Ureter (tissue), 1 donor: ENCODE measurements at regions not wholly inside any gene's neighbourhood (a gene's known extent, or its start where the extent isn't known, plus 50 kb on each side); places are given as distances from the start of the nearest gene placed in this dataset.

Experiments used
- DNase-seq: peaks from one replicate; pipeline ENCODE4 v3.0.0-alpha.2; 2020; ENCODE audit warnings: low spot score
- donor health status: DM: yes; HTN: yes; CAD: no.

- DNase-seq, result no peak
These were observed 215.6 kb downstream of the ESM1 start for GRCh38 chr5:54769746-54770145.

- no peak for DNase-seq
These were observed 216.3 kb downstream of the ESM1 start for GRCh38 chr5:54769072-54769471.

- DNase-seq, result no peak
These were observed 218.6 kb downstream of the ESM1 start for GRCh38 chr5:54766748-54767147.

- no peak for DNase-seq
These were observed 220.0 kb downstream of the ESM1 start for GRCh38 chr5:54765165-54766028.

GRCh38 chr5:54764102-54765090 lies 221.0 kb downstream of the ESM1 start:
- no peak for DNase-seq

GRCh38 chr5:54761213-54761701 lies 224.1 kb downstream of the ESM1 start:
- no peak for DNase-seq

- DNase-seq, result no peak
These were observed 225.0 kb downstream of the ESM1 start for GRCh38 chr5:54760182-54760935.

- DNase-seq, result no peak
These were observed 227.4 kb downstream of the ESM1 start for GRCh38 chr5:54758038-54758437.

- no peak for DNase-seq
These were observed 227.9 kb downstream of the ESM1 start for GRCh38 chr5:54757541-54757940.

- no peak for DNase-seq
These were observed 228.5 kb downstream of the ESM1 start for GRCh38 chr5:54756796-54757402.

GRCh38 chr5:54756301-54756700 lies 229.1 kb downstream of the ESM1 start:
- no peak for DNase-seq

- no peak for DNase-seq
These were observed 230.5 kb downstream of the ESM1 start for GRCh38 chr5:54754878-54755277.

- no peak for DNase-seq
These were observed 231.0 kb downstream of the ESM1 start for GRCh38 chr5:54754420-54754819.

- DNase-seq, result no peak
These were observed 231.6 kb downstream of the ESM1 start for GRCh38 chr5:54753753-54754152.

- no peak for DNase-seq
These were observed 232.4 kb downstream of the ESM1 start for GRCh38 chr5:54753034-54753433.

- DNase-seq, result no peak
These were observed 231.0 kb downstream of the SNX18 start for GRCh38 chr5:54748527-54748926.

GRCh38 chr5:54746777-54747398 lies 229.3 kb downstream of the SNX18 start:
- DNase-seq, result no peak

- DNase-seq, result no peak
These were observed 228.8 kb downstream of the SNX18 start for GRCh38 chr5:54746346-54746745.

- no peak for DNase-seq
These were observed 228.0 kb downstream of the SNX18 start for GRCh38 chr5:54745599-54745998.

- DNase-seq, result peak; percentile 73
These were observed 226.6 kb downstream of the SNX18 start for GRCh38 chr5:54743997-54744788.
